T-helper 1 cell treated with Interleukin-12 subunit alpha and Interleukin-12 subunit beta and Interleukin-4 antibody, amounts not matched to agents 30 ng/mL and 1 ng/mL, for 36 hours (primary cell): ENCODE measurements at regions not wholly inside any gene's neighbourhood (a gene's known extent, or its start where the extent isn't known, plus 50 kb on each side); places are given as distances from the start of the nearest gene placed in this dataset.

Source experiments
- intact Hi-C: fragments of 100-400 bp; cut with micrococcal nuclease; formaldehyde crosslinking; loops from one replicate; pipeline ENCODE4 v1.15.1; 2024

GRCh38 chr21:35853321-35854239, 206.7 kb downstream of the SETD4 start:
- intact Hi-C loops = no loop called here

- intact Hi-C loops = no loop called here
Measured at GRCh38 chr21:35852820-35853219, 207.5 kb downstream of the SETD4 start.

- intact Hi-C loops = no loop called here
Measured at GRCh38 chr21:35850542-35851103, 209.7 kb downstream of the SETD4 start.

- intact Hi-C loops = no loop called here
Measured at GRCh38 chr21:35850029-35850428, 210.3 kb downstream of the SETD4 start.

GRCh38 chr21:35849144-35849543, 211.2 kb downstream of the SETD4 start:
- intact Hi-C loops = no loop called here

- intact Hi-C loops = no loop called here
Measured at GRCh38 chr21:35843911-35844667, 216.2 kb downstream of the SETD4 start.

- intact Hi-C loops = loop anchor here (1.0 to 2.0 kb wide), 7 partner anchors 187 to 1148 kb away; no protein-coding TSS in a partner anchor
Measured at GRCh38 chr21:35840949-35841348, 219.4 kb downstream of the SETD4 start.

GRCh38 chr21:35840197-35840799, 220.0 kb downstream of the SETD4 start:
- intact Hi-C loops = loop anchor here (1.0 to 2.0 kb wide), 7 partner anchors 188 to 1147 kb away; no protein-coding TSS in a partner anchor

GRCh38 chr21:35838987-35839763, 221.2 kb downstream of the SETD4 start:
- intact Hi-C loops = no loop called here

- intact Hi-C loops = no loop called here
Measured at GRCh38 chr21:35838350-35838749, 222.0 kb downstream of the SETD4 start.

GRCh38 chr21:35833991-35834390, 226.3 kb downstream of the SETD4 start:
- intact Hi-C loops = no loop called here

GRCh38 chr21:35833388-35833787, 226.9 kb downstream of the SETD4 start:
- intact Hi-C loops = no loop called here

GRCh38 chr21:35831230-35831629, 229.1 kb downstream of the SETD4 start:
- intact Hi-C loops = no loop called here

GRCh38 chr21:35829067-35829466, 231.3 kb downstream of the SETD4 start:
- intact Hi-C loops = no loop called here

- intact Hi-C loops = no loop called here
Measured at GRCh38 chr21:35828161-35828560, 232.2 kb downstream of the SETD4 start.

GRCh38 chr21:35827004-35827403, 233.3 kb downstream of the SETD4 start:
- intact Hi-C loops = no loop called here

GRCh38 chr21:35825370-35826353, 234.7 kb downstream of the SETD4 start:
- intact Hi-C loops = no loop called here

GRCh38 chr21:35824136-35824535, 236.2 kb downstream of the SETD4 start:
- intact Hi-C loops = no loop called here

GRCh38 chr21:35819134-35819533, 241.2 kb downstream of the SETD4 start:
- intact Hi-C loops = no loop called here
